Type B pancreatic cell (in vitro differentiated cells): ENCODE measurements at regions not wholly inside any gene's neighbourhood (a gene's known extent, or its start where the extent isn't known, plus 50 kb on each side); places are given as distances from the start of the nearest gene placed in this dataset.
"Not testable (repeated sequence)": the region's sequence is repeated elsewhere in the genome, so short reads cannot be mapped to it uniquely, and the experiment has no call there.

ENCODE experiments used
- DNase-seq: peaks from one replicate; pipeline ENCODE4 v3.0.0; 2021; ENCODE audit warnings: mixed read lengths; ENCODE audit not compliant: unreplicated experiment; ENCODE audit errors: extremely low spot score
- H3K27ac Mint-ChIP-seq: 2 replicates; pipeline ENCODE4 v1.8.0; 2021; ENCODE audit warnings: mild to moderate bottlenecking, mixed read lengths
- H3K27me3 Mint-ChIP-seq: 2 replicates; pipeline ENCODE4 v1.8.0; 2021; ENCODE audit warnings: mixed read lengths
- H3K36me3 Mint-ChIP-seq: 2 replicates; pipeline ENCODE4 v1.8.0; 2021; ENCODE audit warnings: mixed read lengths
- H3K4me1 Mint-ChIP-seq: one replicate; pipeline ENCODE4 v1.8.0; 2021; ENCODE audit warnings: mixed read lengths; ENCODE audit not compliant: unreplicated experiment
- H3K4me3 Mint-ChIP-seq: 2 replicates; pipeline ENCODE4 v1.8.0; 2021; ENCODE audit warnings: mild to moderate bottlenecking, mixed read lengths
- H3K9me3 Mint-ChIP-seq: 2 replicates; pipeline ENCODE4 v1.8.0; 2021; ENCODE audit warnings: mixed read lengths
- TF ChIP-seq, protein P1 (sequence below): fragments of 200-600 bp; sonication (generic); conservative IDR thresholded peaks from 2 replicates; pipeline ENCODE4 v1.5.0; 2021; ENCODE audit warnings: antibody characterized with exemption, mild to moderate bottlenecking

DNA sequence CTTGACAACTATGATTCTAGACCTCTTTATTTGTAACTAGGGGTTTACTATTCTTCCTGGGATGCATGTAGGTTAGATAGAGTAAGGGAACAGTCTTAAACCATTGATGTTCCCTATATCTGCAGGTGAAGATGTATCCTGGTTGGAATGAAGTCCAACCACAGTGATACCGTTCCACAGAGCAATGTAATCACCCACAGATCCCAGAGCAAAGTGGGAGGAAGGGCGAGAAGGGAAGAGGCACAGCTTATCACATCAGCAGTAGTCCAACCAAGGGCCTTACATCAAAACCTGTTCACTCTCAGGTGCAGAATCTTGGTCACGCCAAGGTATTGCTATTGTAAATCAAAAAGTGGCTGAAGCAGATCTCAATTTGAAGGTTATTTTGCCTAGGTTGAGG lies 61.8 kb upstream of the LIPC start:
- Mint-ChIP-seq H3K36me3 (no peaks in the 10 kb centered on the region), H3K27ac (no peak overlapping the region), H3K27me3 (no peaks in the 10 kb centered on the region), H3K4me1 (no peaks in the 10 kb centered on the region), H3K4me3 (no peak overlapping the region), H3K9me3 (peaks cover 14% of the 10 kb centered on the region)
- TF ChIP-seq, protein P1, sequence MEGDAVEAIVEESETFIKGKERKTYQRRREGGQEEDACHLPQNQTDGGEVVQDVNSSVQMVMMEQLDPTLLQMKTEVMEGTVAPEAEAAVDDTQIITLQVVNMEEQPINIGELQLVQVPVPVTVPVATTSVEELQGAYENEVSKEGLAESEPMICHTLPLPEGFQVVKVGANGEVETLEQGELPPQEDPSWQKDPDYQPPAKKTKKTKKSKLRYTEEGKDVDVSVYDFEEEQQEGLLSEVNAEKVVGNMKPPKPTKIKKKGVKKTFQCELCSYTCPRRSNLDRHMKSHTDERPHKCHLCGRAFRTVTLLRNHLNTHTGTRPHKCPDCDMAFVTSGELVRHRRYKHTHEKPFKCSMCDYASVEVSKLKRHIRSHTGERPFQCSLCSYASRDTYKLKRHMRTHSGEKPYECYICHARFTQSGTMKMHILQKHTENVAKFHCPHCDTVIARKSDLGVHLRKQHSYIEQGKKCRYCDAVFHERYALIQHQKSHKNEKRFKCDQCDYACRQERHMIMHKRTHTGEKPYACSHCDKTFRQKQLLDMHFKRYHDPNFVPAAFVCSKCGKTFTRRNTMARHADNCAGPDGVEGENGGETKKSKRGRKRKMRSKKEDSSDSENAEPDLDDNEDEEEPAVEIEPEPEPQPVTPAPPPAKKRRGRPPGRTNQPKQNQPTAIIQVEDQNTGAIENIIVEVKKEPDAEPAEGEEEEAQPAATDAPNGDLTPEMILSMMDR: no peak
- DNase-seq: no peak

DNA sequence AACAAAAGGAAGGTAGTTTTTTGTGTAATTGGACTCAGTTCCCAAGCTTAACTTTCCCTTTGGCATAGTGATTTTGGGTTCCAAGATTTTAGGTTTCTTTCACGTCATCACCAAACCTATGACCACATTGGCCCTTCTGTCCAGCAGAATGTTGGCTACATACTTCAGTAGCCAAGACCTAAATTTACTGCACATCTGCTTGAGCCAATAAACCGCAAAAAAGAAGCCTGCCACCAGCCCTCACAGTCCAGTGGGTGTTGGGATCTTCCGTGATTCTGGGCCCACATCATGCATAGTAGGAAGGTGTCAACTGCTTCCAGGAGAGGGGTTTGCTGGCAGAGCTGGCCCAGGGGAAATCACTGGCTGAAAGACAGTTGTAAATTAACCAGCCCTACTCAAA lies 57.6 kb upstream of the LIPC start:
- H3K27me3 Mint-ChIP-seq: no peaks in the 10 kb centered on the region
- no peak for DNase-seq
- H3K4me1 Mint-ChIP-seq: peaks cover 5% of the 10 kb centered on the region
- no peak overlapping the region for H3K4me3 Mint-ChIP-seq
- TF ChIP-seq, protein P1: no peak
- no peaks in the 10 kb centered on the region for H3K36me3 Mint-ChIP-seq
- peaks cover 13% of the 10 kb centered on the region for H3K9me3 Mint-ChIP-seq
- no peak overlapping the region for H3K27ac Mint-ChIP-seq

DNA sequence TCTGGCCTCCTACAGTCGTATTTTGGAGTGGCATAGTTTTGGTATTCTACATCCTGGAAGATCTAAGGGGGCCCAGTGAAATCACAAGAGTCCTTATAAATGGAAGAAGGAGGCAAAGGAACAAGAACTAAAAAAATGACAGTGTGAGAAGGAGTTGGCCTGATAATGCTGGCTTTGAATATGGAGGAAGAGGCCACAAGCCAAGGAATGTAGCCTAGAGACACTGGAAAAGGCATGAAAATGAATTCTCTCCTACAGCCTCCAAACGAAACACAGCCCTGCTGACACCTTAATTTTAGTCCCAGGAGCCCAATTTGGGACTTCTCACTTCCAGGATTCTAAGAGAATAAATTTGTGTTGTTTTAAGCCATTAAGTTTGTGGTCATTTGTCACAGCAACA lies 54.6 kb upstream of the LIPC start:
- H3K4me1 Mint-ChIP-seq: peaks cover 10% of the 10 kb centered on the region
- TF ChIP-seq, protein P1: no peak
- H3K36me3 Mint-ChIP-seq: no peaks in the 10 kb centered on the region
- peaks cover 12% of the 10 kb centered on the region for H3K9me3 Mint-ChIP-seq
- no peak overlapping the region for H3K4me3 Mint-ChIP-seq
- H3K27ac Mint-ChIP-seq: no peak overlapping the region
- no peak for DNase-seq
- no peaks in the 10 kb centered on the region for H3K27me3 Mint-ChIP-seq

DNA sequence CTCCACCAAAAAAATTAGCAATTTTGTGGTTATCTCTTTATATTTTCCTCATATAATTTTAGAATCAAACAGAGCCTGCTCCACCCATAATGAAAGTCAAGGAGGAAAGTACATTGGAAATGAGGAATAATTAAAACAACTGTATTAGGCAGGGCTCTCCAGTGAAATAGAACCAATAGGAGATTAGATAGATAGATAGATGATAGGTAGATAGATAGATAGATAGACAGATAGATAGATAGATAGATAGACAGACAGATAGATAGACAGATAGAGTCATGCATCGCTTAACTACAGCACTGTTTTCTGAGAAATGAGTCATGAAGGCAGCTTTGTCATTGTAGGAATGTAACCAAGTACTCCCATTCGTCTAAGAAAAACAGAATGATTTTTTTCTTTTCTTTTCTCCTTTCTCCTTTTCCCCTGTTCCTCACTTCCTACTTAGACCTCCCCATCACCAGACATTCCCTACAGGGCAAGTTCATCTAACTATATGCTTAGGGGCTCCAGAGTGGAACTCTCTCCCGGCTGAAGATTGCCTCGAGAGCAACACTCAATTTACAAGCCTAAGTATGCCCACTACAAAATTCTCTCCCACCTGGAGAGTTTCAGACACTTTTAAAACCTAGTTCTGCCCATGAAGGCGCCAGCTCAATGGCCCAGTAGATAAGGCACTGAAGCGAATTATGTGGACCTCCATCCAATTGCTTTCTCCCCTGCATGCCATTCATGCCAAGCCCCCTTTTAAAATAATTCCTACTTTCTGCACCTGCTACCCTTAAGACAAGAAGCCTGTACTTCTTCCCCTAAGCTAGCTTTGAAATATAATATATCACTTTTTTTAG lies 53.3 kb upstream of the LIPC start:
- H3K4me1 Mint-ChIP-seq: peaks cover 18% of the 10 kb centered on the region
- TF ChIP-seq, protein P1: no peak
- peak overlapping the region; percentile 40 for H3K27ac Mint-ChIP-seq
- peaks cover 12% of the 10 kb centered on the region for H3K9me3 Mint-ChIP-seq
- no peak for DNase-seq
- H3K36me3 Mint-ChIP-seq: no peaks in the 10 kb centered on the region
- H3K27me3 Mint-ChIP-seq: no peaks in the 10 kb centered on the region
- H3K4me3 Mint-ChIP-seq: no peak overlapping the region

DNA sequence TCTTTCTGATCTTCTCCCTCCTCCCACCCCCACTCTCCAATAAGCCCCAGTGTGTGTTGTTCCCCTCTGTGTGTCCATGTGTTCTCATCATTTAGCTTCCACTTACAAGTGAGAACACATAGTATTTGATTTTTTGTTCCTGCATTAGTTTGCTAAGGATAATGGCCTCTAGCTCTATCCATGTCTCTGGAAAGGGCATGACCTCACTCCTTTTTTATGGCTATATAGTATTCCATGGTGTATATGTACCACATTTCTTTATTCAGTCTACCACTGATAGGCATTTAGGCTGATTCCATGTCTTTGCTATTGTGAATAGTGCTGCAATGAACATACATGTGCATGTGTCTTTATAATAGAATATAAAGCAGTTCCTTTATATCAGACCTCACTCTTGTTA lies 52.3 kb upstream of the LIPC start:
- H3K4me3 Mint-ChIP-seq, DNase-seq, H3K36me3 Mint-ChIP-seq, H3K27me3 Mint-ChIP-seq, H3K27ac Mint-ChIP-seq: not testable (repeated sequence)
- Mint-ChIP-seq H3K9me3 (peaks cover 12% of the 10 kb centered on the region), H3K4me1 (peaks cover 22% of the 10 kb centered on the region)

DNA sequence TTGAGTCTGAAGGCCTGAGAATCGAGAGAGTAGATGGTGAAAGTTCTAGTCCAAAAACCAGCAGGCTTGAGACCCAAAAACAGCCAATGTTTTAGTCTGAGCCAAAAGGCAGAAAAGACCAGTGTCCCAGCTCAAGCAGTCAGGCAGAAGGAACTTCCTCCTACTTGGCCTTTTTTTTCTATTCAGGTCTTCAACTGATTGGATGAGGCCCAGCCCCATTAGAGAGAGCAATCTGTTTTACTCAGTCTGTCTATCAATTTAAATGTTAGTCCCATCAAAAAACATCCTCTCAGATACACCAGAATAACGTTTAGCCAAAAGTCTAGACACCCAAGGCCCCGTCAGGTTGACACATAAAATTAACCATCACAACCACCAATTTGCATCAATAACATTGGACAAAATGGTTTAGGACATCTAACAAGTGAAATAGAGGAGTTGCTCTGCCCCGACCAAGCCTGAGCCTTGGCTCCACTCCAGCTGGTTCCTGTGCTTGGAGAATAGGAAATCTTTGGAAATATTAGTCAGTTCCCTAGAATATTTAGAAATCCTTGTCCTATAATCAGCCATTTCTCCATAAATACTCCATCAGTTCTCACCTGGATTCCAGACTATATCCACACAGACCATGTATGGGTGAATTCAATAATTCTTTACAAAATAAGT lies 51.4 kb upstream of the LIPC start:
- DNase-seq: no peak
- H3K27ac Mint-ChIP-seq: no peak overlapping the region
- peaks cover 12% of the 10 kb centered on the region for H3K9me3 Mint-ChIP-seq
- peaks cover 22% of the 10 kb centered on the region for H3K4me1 Mint-ChIP-seq
- TF ChIP-seq, protein P1: no peak
- H3K4me3 Mint-ChIP-seq: no peak overlapping the region
- H3K27me3 Mint-ChIP-seq: no peaks in the 10 kb centered on the region
- H3K36me3 Mint-ChIP-seq: no peaks in the 10 kb centered on the region
